Memory B cell (primary cell): ENCODE measurements at regions not wholly inside any gene's neighbourhood (a gene's known extent, or its start where the extent isn't known, plus 50 kb on each side); places are given as distances from the start of the nearest gene placed in this dataset.

ENCODE experiments used
- ATAC-seq: fragments of 150-1000 bp; cut with Tn5 transposase; 2 replicates; pipeline ENCODE4 v1.10.0; 2021; ENCODE audit warnings: low read depth, mild to moderate bottlenecking, moderate library complexity
- DNase-seq, 2 donors: peaks; one replicate each; pipeline ENCODE4 v3.0.0; 2022; ENCODE audit warnings: low spot score in 2 of 2
- H3K27ac Mint-ChIP-seq: one replicate; pipeline ENCODE4 v1.8.0; 2022; ENCODE audit warnings: mild to moderate bottlenecking, moderate library complexity, mixed read lengths
- H3K27me3 Mint-ChIP-seq: one replicate; pipeline ENCODE4 v1.8.0; 2022; ENCODE audit warnings: mixed read lengths
- H3K36me3 Mint-ChIP-seq: one replicate; pipeline ENCODE4 v1.8.0; 2022; ENCODE audit warnings: mild to moderate bottlenecking, mixed read lengths
- H3K4me1 Mint-ChIP-seq: one replicate; pipeline ENCODE4 v1.8.0; 2022; ENCODE audit warnings: mixed read lengths
- H3K4me3 Mint-ChIP-seq: one replicate; pipeline ENCODE4 v1.8.0; 2022; ENCODE audit warnings: mild to moderate bottlenecking, moderate library complexity, mixed read lengths
- H3K9me3 Mint-ChIP-seq: one replicate; pipeline ENCODE4 v1.8.0; 2022; ENCODE audit warnings: mixed read lengths

GRCh38 chr4:170139764-170140163 lies 50.0 kb upstream of the AADAT start:
- no peak for ATAC-seq
- no peak overlapping the region for H3K4me3 Mint-ChIP-seq
- no peak for DNase-seq
- H3K36me3 Mint-ChIP-seq: no peaks in the 10 kb centered on the region
- H3K27me3 Mint-ChIP-seq: peaks cover 5% of the 10 kb centered on the region
- no peak overlapping the region for H3K27ac Mint-ChIP-seq
- no peaks in the 10 kb centered on the region for H3K4me1 Mint-ChIP-seq
- H3K9me3 Mint-ChIP-seq: no peaks in the 10 kb centered on the region
